Skeletal muscle satellite cell (primary cell): ENCODE measurements at regions not wholly inside any gene's neighbourhood (a gene's known extent, or its start where the extent isn't known, plus 50 kb on each side); places are given as distances from the start of the nearest gene placed in this dataset.
A peak's percentile ranks its signal among the peaks of the same experiment; 100 is the strongest.

ENCODE experiments used
- H3K27me3 ChIP-seq: 2 replicates; pipeline ENCODE4 v1.7.0; 2013; ENCODE audit warnings: low read length; ENCODE audit not compliant: control insufficient read depth, insufficient read depth
- H3K36me3 ChIP-seq: 2 replicates; pipeline ENCODE4 v1.7.0; 2013; ENCODE audit warnings: mild to moderate bottlenecking, control low read depth, low read length; ENCODE audit not compliant: insufficient read depth
- H3K4me1 ChIP-seq: 2 replicates; pipeline ENCODE4 v1.7.0; 2013; ENCODE audit warnings: low read length; ENCODE audit not compliant: control insufficient read depth, insufficient read depth
- H3K4me2 ChIP-seq: 2 replicates; pipeline ENCODE4 v1.7.0; 2013; ENCODE audit warnings: mild to moderate bottlenecking, low read length
- H3K4me3 ChIP-seq: 2 replicates; pipeline ENCODE4 v1.7.0; 2013; ENCODE audit warnings: low read length
- H3K9ac ChIP-seq: 2 replicates; pipeline ENCODE4 v1.7.0; 2013; ENCODE audit warnings: mild to moderate bottlenecking, low read depth, low read length, moderate library complexity
- H3K9me3 ChIP-seq: replicated peaks from 2 replicates; pipeline ENCODE4 v1.7.0; 2013; ENCODE audit warnings: mild to moderate bottlenecking, control low read depth, low read length

- Histone ChIP-seq H3K4me2 (no peak overlapping the region), H3K9ac (no peak overlapping the region), H3K4me1 (no peaks in the 10 kb centered on the region), H3K36me3 (no peaks in the 10 kb centered on the region), H3K4me3 (no peak overlapping the region), H3K9me3 (no peaks in the 10 kb centered on the region), H3K27me3 (no peaks in the 10 kb centered on the region)
Measured at GRCh38 chr6:113083947-113084346, 736.8 kb downstream of the RFPL4B start.

- H3K9me3 ChIP-seq, result no peaks in the 10 kb centered on the region
- no peaks in the 10 kb centered on the region for H3K4me1 ChIP-seq
- no peak overlapping the region for H3K4me2 ChIP-seq
- no peak overlapping the region for H3K4me3 ChIP-seq
- no peak overlapping the region for H3K9ac ChIP-seq
- no peaks in the 10 kb centered on the region for H3K27me3 ChIP-seq
- no peaks in the 10 kb centered on the region for H3K36me3 ChIP-seq
Measured at GRCh38 chr6:113089056-113089455, 741.9 kb downstream of the RFPL4B start.

DNA sequence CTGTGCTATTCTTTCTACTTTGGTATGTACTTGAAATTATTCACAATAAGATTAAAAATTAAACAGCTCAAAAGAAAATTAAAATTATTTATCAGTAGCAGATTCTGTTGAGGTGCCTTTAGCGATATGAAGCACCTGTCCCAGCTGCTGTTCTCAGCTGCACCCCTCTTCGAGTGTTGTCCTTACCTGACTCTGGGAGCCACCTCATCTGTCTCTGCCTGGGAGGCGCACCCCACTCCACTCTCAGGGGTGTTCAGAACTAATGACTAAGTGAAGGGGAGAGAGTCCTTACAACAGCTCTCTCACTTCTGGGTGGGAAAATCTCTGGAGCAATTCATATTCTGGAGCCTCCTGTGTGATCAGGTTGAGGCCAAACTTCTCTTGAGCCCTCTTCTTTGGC is 745.7 kb downstream of the RFPL4B start:
- H3K36me3 ChIP-seq, result no peaks in the 10 kb centered on the region
- H3K9me3 ChIP-seq, result no peaks in the 10 kb centered on the region
- H3K4me3 ChIP-seq, result no peak overlapping the region
- H3K9ac ChIP-seq, result no peak overlapping the region
- no peaks in the 10 kb centered on the region for H3K27me3 ChIP-seq
- H3K4me2 ChIP-seq, result no peak overlapping the region
- H3K4me1 ChIP-seq, result no peaks in the 10 kb centered on the region

DNA sequence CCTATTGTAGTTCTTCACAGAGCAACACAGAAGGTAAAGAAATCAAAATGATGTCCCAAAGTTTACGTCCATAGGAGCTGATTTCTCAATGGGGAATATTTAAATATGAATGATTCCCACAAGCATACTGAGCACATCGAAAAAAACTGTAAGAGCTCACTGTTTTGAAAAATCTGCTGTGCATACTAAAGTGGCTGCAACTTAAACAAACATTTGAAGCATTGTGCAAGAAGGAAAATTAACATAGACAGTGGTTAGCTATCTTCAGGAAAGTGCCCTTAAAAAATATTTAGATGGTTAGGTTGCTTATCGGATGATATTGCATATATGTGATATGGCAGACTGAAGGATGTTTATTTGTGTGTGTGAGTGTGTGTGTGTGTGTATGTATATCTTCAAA is 747.6 kb downstream of the RFPL4B start:
- Histone ChIP-seq H3K4me2 (no peak overlapping the region), H3K9ac (no peak overlapping the region), H3K9me3 (no peaks in the 10 kb centered on the region), H3K36me3 (no peaks in the 10 kb centered on the region), H3K27me3 (no peaks in the 10 kb centered on the region), H3K4me3 (no peak overlapping the region), H3K4me1 (no peaks in the 10 kb centered on the region)

- no peak overlapping the region for H3K9ac ChIP-seq
- no peak overlapping the region for H3K4me2 ChIP-seq
- H3K4me3 ChIP-seq, result no peak overlapping the region
- H3K9me3 ChIP-seq, result no peaks in the 10 kb centered on the region
- H3K36me3 ChIP-seq, result no peaks in the 10 kb centered on the region
- no peaks in the 10 kb centered on the region for H3K4me1 ChIP-seq
- H3K27me3 ChIP-seq, result no peaks in the 10 kb centered on the region
Measured at GRCh38 chr6:113095841-113096240, 748.7 kb downstream of the RFPL4B start.

- H3K4me2 ChIP-seq, result no peak overlapping the region
- peak overlapping the region; percentile 36 for H3K9ac ChIP-seq
- H3K4me3 ChIP-seq, result no peak overlapping the region
- H3K27me3 ChIP-seq, result no peaks in the 10 kb centered on the region
- H3K36me3 ChIP-seq, result no peaks in the 10 kb centered on the region
- peaks cover 26% of the 10 kb centered on the region for H3K4me1 ChIP-seq
- no peaks in the 10 kb centered on the region for H3K9me3 ChIP-seq
Measured at GRCh38 chr6:113102761-113103160, 754.4 kb upstream of the MARCKS start.

GRCh38 chr6:113103634-113104361 is 753.3 kb upstream of the MARCKS start:
- no peak overlapping the region for H3K4me3 ChIP-seq
- peak overlapping the region; percentile 36 for H3K9ac ChIP-seq

DNA sequence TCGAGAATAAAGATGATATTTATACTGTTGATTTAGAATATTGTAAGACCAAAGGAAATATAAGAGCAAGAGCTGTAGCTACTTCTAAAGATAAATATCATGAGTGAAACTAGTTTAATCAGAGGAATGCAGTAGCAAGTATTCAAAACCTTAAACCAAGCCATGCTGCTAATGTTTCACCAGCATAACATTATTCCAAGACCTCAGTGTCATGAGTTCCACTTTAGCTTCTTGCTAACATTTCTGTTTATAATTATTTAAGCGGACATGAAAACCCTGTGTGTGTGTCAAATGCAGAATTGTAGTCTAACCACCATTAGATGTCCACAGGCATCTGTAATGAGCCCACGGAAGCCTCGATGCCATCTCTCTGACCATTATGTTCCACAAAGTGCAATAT is 752.6 kb upstream of the MARCKS start:
- H3K4me1 ChIP-seq, result peaks cover 26% of the 10 kb centered on the region
- H3K9ac ChIP-seq, result no peak overlapping the region
- H3K36me3 ChIP-seq, result no peaks in the 10 kb centered on the region
- no peak overlapping the region for H3K4me3 ChIP-seq
- H3K9me3 ChIP-seq, result no peaks in the 10 kb centered on the region
- H3K27me3 ChIP-seq, result no peaks in the 10 kb centered on the region
- H3K4me2 ChIP-seq, result peak overlapping the region; percentile 5

More at GRCh38 chr6:113103634-113104361, 753.3 kb upstream of the MARCKS start:
- Histone ChIP-seq H3K4me2 (peak overlapping the region; percentile 36), H3K36me3 (no peaks in the 10 kb centered on the region), H3K27me3 (no peaks in the 10 kb centered on the region), H3K9me3 (no peaks in the 10 kb centered on the region), H3K4me1 (peaks cover 26% of the 10 kb centered on the region)

DNA sequence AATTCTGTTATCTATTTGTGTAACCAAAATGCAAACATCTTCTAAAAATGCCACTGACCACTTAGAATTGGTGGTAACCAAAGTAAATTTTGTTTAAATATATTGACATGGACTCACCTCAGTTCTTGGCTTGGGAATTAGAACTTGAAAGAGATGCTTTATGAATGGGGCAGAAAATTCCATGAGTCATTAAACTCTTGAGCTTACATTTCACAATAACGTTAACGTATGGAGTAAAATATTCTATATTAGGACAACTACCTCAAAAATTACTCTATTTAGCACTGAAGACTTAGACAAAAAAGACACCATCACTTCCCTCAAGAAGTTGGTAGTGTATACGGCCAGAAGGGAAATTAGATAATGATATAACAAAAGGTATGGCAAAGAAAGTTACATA is 752.2 kb upstream of the MARCKS start:
- H3K4me1 ChIP-seq, result peaks cover 26% of the 10 kb centered on the region
- no peak overlapping the region for H3K9ac ChIP-seq
- H3K9me3 ChIP-seq, result no peaks in the 10 kb centered on the region
- no peak overlapping the region for H3K4me2 ChIP-seq
- H3K4me3 ChIP-seq, result no peak overlapping the region
- no peaks in the 10 kb centered on the region for H3K27me3 ChIP-seq
- H3K36me3 ChIP-seq, result no peaks in the 10 kb centered on the region

DNA sequence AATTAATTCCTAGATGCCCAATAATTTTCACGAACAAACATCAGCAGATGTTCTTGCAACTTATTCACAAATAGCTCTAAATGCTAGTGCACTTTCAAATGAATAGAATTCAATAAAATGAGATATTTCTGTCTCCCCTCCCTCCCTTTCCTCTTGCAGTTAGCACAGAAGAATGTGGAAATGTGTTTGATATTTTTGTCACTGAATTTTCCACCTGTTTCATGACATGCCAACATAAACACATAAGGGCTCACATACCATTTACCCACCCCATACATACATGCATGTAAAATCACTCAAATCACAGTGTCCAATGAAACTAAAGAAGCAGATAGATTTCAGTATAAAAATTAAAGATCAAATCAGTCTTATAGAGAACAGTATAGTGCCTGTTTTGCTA is 746.9 kb upstream of the MARCKS start:
- H3K4me1 ChIP-seq, result no peaks in the 10 kb centered on the region
- H3K9ac ChIP-seq, result no peak overlapping the region
- H3K9me3 ChIP-seq, result no peaks in the 10 kb centered on the region
- no peak overlapping the region for H3K4me3 ChIP-seq
- H3K4me2 ChIP-seq, result no peak overlapping the region
- H3K36me3 ChIP-seq, result no peaks in the 10 kb centered on the region
- H3K27me3 ChIP-seq, result no peaks in the 10 kb centered on the region

GRCh38 chr6:113111550-113111949 is 745.6 kb upstream of the MARCKS start:
- Histone ChIP-seq H3K36me3 (no peaks in the 10 kb centered on the region), H3K4me3 (no peak overlapping the region), H3K9ac (no peak overlapping the region), H3K9me3 (no peaks in the 10 kb centered on the region), H3K4me1 (no peaks in the 10 kb centered on the region), H3K27me3 (no peaks in the 10 kb centered on the region), H3K4me2 (no peak overlapping the region)

GRCh38 chr6:113112086-113112485 is 745.1 kb upstream of the MARCKS start:
- H3K9ac ChIP-seq, result no peak overlapping the region
- no peak overlapping the region for H3K4me2 ChIP-seq
- no peaks in the 10 kb centered on the region for H3K4me1 ChIP-seq
- H3K9me3 ChIP-seq, result no peaks in the 10 kb centered on the region
- no peaks in the 10 kb centered on the region for H3K27me3 ChIP-seq
- H3K36me3 ChIP-seq, result no peaks in the 10 kb centered on the region
- no peak overlapping the region for H3K4me3 ChIP-seq
